ENCODE measurements at regions not wholly inside any gene's neighbourhood (a gene's known extent, or its start where the extent isn't known, plus 50 kb on each side); places are given as distances from the start of the nearest gene placed in this dataset.

GRCh38 chr2:67041051-67041450 is 356.1 kb upstream of the ETAA1 start:
- no peak overlapping the region for H3K14ac ChIP-seq (replicated peaks; ENCODE audit: low read depth, low read length)
- H2BK20ac ChIP-seq (ENCODE audit: low read depth, low read length) = no peak overlapping the region
- H4K5ac ChIP-seq (ENCODE audit: low read depth, low read length) = no peak overlapping the region
- no peak for TF ChIP-seq FOS (IDR thresholded peaks at IDR 0.05; ENCODE audit: low read depth, low read length)
- no peak for TF ChIP-seq SMC3 (IDR thresholded peaks at IDR 0.05; ENCODE audit: low read depth, low read length)
- no peak for TF ChIP-seq NFE2L2 (IDR thresholded peaks at IDR 0.05; ENCODE audit: low read depth, low read length)
- TF ChIP-seq USF2 (IDR thresholded peaks at IDR 0.05; ENCODE audit: low read depth, low read length) = no peak
- TF ChIP-seq CEBPB (IDR thresholded peaks at IDR 0.05; ENCODE audit: low read depth, low read length) = no peak
- no peak for TF ChIP-seq MXI1 (IDR thresholded peaks at IDR 0.05; ENCODE audit: borderline replicate concordance, low read depth, low read length)
- no peak for TF ChIP-seq MAFK (IDR thresholded peaks at IDR 0.05; ENCODE audit: low read depth, low read length)
- TF ChIP-seq CHD1 (IDR thresholded peaks at IDR 0.05; ENCODE audit: low read depth, low read length) = no peak
- TF ChIP-seq MAZ (IDR thresholded peaks at IDR 0.05; ENCODE audit: borderline replicate concordance, low read depth, low read length) = no peak
- intact Hi-C loops (cut with micrococcal nuclease) = no loop called here
- in situ Hi-C loops (cut with MboI; ENCODE audit: low sequenced_read_pairs) = no loop called here
- H3K27me3 ChIP-seq (ENCODE audit: control insufficient read depth, insufficient read depth, low read length) = no peaks in the 10 kb centered on the region
- H2BK5ac ChIP-seq (ENCODE audit: low read depth, low read length, poor library complexity, severe bottlenecking) = no peak overlapping the region
- ChIA-PET CTCF (no interaction called here), POLR2A (ENCODE audit: unreplicated experiment) (no interaction called here)
- H3K56ac ChIP-seq (ENCODE audit: extremely low read depth, insufficient read depth, low read length) = no peak overlapping the region
- H3K4me3 ChIP-seq (ENCODE audit: insufficient read depth, low read depth, low read length) = no peak overlapping the region
- no peak overlapping the region for H2BK15ac ChIP-seq (ENCODE audit: low read depth, low read length)
- WGBS, 2 experiments (ENCODE audit: extremely low coverage in 2 of 2, insufficient read length in 1 of 2) = no CpG with 5 or more reads among the region's 1 CpG
- no peak overlapping the region for H2AK5ac ChIP-seq (ENCODE audit: low read depth, low read length)
- BruUV-seq (replicated peaks) = no TSS peak
- no peak overlapping the region for H4K8ac ChIP-seq (ENCODE audit: low read depth in 2 of 2, low read length in 2 of 2)
- H4K20me1 ChIP-seq (ENCODE audit: insufficient read depth, low read length) = no peaks in the 10 kb centered on the region
- H2AFZ ChIP-seq (replicated peaks; ENCODE audit: low read length, poor library complexity) = no peak overlapping the region
- dilution Hi-C loops (cut with HindIII; ENCODE audit: low sequenced_read_pairs, unreplicated experiment) = no loop called here
- DNase-seq (no peak), ATAC-seq (ENCODE audit: low read depth) (no peak)
- H4K91ac ChIP-seq (ENCODE audit: insufficient read depth, low read depth, low read length) = no peak overlapping the region
- H2BK120ac ChIP-seq (ENCODE audit: low read depth, low read length) = no peak overlapping the region
- H3K36me3 ChIP-seq (ENCODE audit: control insufficient read depth, insufficient read depth, low read length) = no peaks in the 10 kb centered on the region
- H3K4ac ChIP-seq (ENCODE audit: low read depth, low read length) = no peak overlapping the region
- H3K4me2 ChIP-seq (ENCODE audit: low read depth, low read length) = no peak overlapping the region
- no peak overlapping the region for H3K18ac ChIP-seq (ENCODE audit: low read depth, low read length)
- H3K4me1 ChIP-seq (ENCODE audit: control insufficient read depth, insufficient read depth, low read length) = peaks cover 7% of the 10 kb centered on the region
- no peaks in the 10 kb centered on the region for H3K9me3 ChIP-seq (ENCODE audit: control insufficient read depth, insufficient read depth, low read length)
- H3K9ac ChIP-seq (ENCODE audit: low read depth, low read length) = no peak overlapping the region
- H2AK9ac ChIP-seq (replicated peaks; ENCODE audit: low read depth, low read length, poor library complexity) = no peak overlapping the region
- H3K27ac ChIP-seq (ENCODE audit: insufficient read depth, low read length) = no peak overlapping the region
- no peaks in the 10 kb centered on the region for H3K79me1 ChIP-seq (ENCODE audit: low read depth in 1 of 2, low read length in 2 of 2)
- H3K23ac ChIP-seq (ENCODE audit: low read depth, low read length) = no peak overlapping the region
- no peaks in the 10 kb centered on the region for H3K9me1 ChIP-seq (ENCODE audit: insufficient read depth, low read length)

Data from IMR-90 (cell line).